H1 (cell line): ENCODE measurements at regions not wholly inside any gene's neighbourhood (a gene's known extent, or its start where the extent isn't known, plus 50 kb on each side); places are given as distances from the start of the nearest gene placed in this dataset.

Source experiments
- CTCF ChIA-PET: fragments of 300-600 bp; sonication (Branson Sonifier 250); formaldehyde crosslinking; loops from one replicate; lab custom pipeline; 2021; ENCODE audit not compliant: partially characterized antibody; lab: Charles Lee
- POLR2A ChIA-PET: fragments of 300-600 bp; sonication (Branson Sonifier 250); formaldehyde crosslinking; loops from one replicate; lab custom pipeline; 2021; ENCODE audit warnings: inconsistent platforms; ENCODE audit not compliant: partially characterized antibody; lab: Charles Lee
- DNase-seq, 2 experiments: peaks; one replicate each; pipeline versions ENCODE4 v3.0.0 to v3.0.0-alpha.2; 2010 to 2022; ENCODE audit warnings: low spot score in 2 of 2, low read depth in 1 of 2, mixed read lengths in 1 of 2
- FAIRE-seq: peaks from 2 replicates; lab custom pipeline; 2011; peaks lifted over from hg19 to GRCh38; lab: Jason Lieb, UNC
- H2AFZ ChIP-seq: 2 replicates; pipeline ENCODE4 v1.8.1; 2012; ENCODE audit warnings: low read length, inconsistent platforms
- H2AK5ac ChIP-seq: 2 replicates; pipeline ENCODE4 v1.6.1; 2013; ENCODE audit warnings: low read depth, low read length
- H2BK120ac ChIP-seq: replicated peaks from 2 replicates; pipeline ENCODE3; 2013; ENCODE audit warnings: low read depth, low read length, inconsistent platforms
- H2BK12ac ChIP-seq: 2 replicates; pipeline ENCODE4 v1.6.1; 2013; ENCODE audit warnings: low read depth, low read length
- H2BK15ac ChIP-seq: 2 replicates; pipeline ENCODE4 v1.6.1; 2013; ENCODE audit warnings: low read length
- H2BK20ac ChIP-seq: 2 replicates; pipeline ENCODE4 v1.6.1; 2013; ENCODE audit warnings: low read length
- H2BK5ac ChIP-seq: 2 replicates; pipeline ENCODE4 v1.6.1; 2013; ENCODE audit warnings: low read depth, low read length
- H3K14ac ChIP-seq: 2 replicates; pipeline ENCODE4 v1.6.1; 2013; ENCODE audit warnings: inconsistent platforms; ENCODE audit not compliant: insufficient read length
- H3K18ac ChIP-seq: 2 replicates; pipeline ENCODE4 v1.6.1; 2013; ENCODE audit warnings: low read length; ENCODE audit errors: extremely low read depth
- H3K23ac ChIP-seq: 2 replicates; pipeline ENCODE4 v1.6.1; 2013; ENCODE audit warnings: inconsistent platforms; ENCODE audit not compliant: insufficient read length
- H3K23me2 ChIP-seq: 2 replicates; pipeline ENCODE4 v1.6.1; 2013; ENCODE audit warnings: low read depth, low read length
- H3K27ac ChIP-seq: 2 replicates; pipeline ENCODE4 v1.6.1; 2011; ENCODE audit warnings: low read depth, low read length, inconsistent platforms
- H3K27me3 ChIP-seq, 4 experiments: replicated peaks in 1 of 4; 1 replicate in 1 of 4; 2 replicates in 3 of 4; pipeline versions ENCODE4 v1.6.1 to v1.8.1; 2011 to 2013; ENCODE audit warnings: low read length in 3 of 4, mild to moderate bottlenecking in 3 of 4, inconsistent platforms in 2 of 4, mixed read lengths in 2 of 4, moderate library complexity in 1 of 4; ENCODE audit not compliant: control insufficient read depth in 3 of 4, insufficient read depth in 3 of 4; ENCODE audit errors: extremely low read depth in 1 of 4
- H3K36me3 ChIP-seq, 4 experiments: 2 replicates each; pipeline versions ENCODE4 v1.6.1 to v1.8.1; 2011 to 2013; ENCODE audit warnings: mild to moderate bottlenecking in 4 of 4, low read length in 3 of 4, moderate library complexity in 2 of 4, control low read depth in 1 of 4, inconsistent platforms in 1 of 4; ENCODE audit not compliant: insufficient read depth in 4 of 4, control insufficient read depth in 2 of 4
- H3K4ac ChIP-seq: replicated peaks from 2 replicates; pipeline ENCODE3; 2013; ENCODE audit warnings: low read length, low read depth, mixed read lengths, inconsistent platforms; ENCODE audit not compliant: insufficient read length
- H3K4me1 ChIP-seq, 4 experiments: replicated peaks in 1 of 4; 1 replicate in 1 of 4; 2 replicates in 3 of 4; pipeline versions ENCODE4 v1.6.1 to v1.8.1; 2011 to 2013; ENCODE audit warnings: low read length in 3 of 4, inconsistent platforms in 2 of 4, mixed read lengths in 1 of 4; ENCODE audit not compliant: insufficient read depth in 4 of 4, control insufficient read depth in 3 of 4
- H3K4me2 ChIP-seq, 2 experiments: 2 replicates each; pipeline versions ENCODE4 v1.6.1 to v1.8.1; 2011 to 2013; ENCODE audit warnings: low read depth in 2 of 2, low read length in 2 of 2, control low read depth in 1 of 2, inconsistent platforms in 1 of 2, mild to moderate bottlenecking in 1 of 2; ENCODE audit not compliant: insufficient read depth in 1 of 2
- H3K4me3 ChIP-seq, 4 experiments: fragments of 200-600, 300-600 bp in 1 of 4; sonication (generic), shearing (Covaris generic), sonication (Bioruptor Twin) in 1 of 4; 2 replicates each; pipeline versions ENCODE4 v1.5.1 to v1.8.1; 2011 to 2016; ENCODE audit warnings: low read length in 4 of 4, low read depth in 3 of 4, control low read depth in 2 of 4, inconsistent platforms in 2 of 4, mild to moderate bottlenecking in 2 of 4, mixed read lengths in 1 of 4, moderate library complexity in 1 of 4; ENCODE audit not compliant: insufficient read depth in 2 of 4; ENCODE audit errors: extremely low read depth in 1 of 4
- H3K56ac ChIP-seq: replicated peaks from 2 replicates; pipeline ENCODE3; 2013; ENCODE audit warnings: low read depth, mild to moderate bottlenecking, mixed read lengths, low read length, inconsistent platforms; ENCODE audit not compliant: insufficient read length
- H3K79me1 ChIP-seq: 2 replicates; pipeline ENCODE4 v1.6.1; 2013; ENCODE audit warnings: low read depth, low read length, control low read depth
- H3K79me2 ChIP-seq, 2 experiments: 2 replicates each; pipeline versions ENCODE4 v1.6.1 to v1.8.1; 2012 to 2013; ENCODE audit warnings: low read length in 2 of 2, mild to moderate bottlenecking in 2 of 2, inconsistent platforms in 1 of 2; ENCODE audit not compliant: insufficient read depth in 2 of 2, control insufficient read depth in 1 of 2
- H3K9ac ChIP-seq, 4 experiments: replicated peaks in 1 of 4; 1 replicate in 1 of 4; 2 replicates in 3 of 4; pipeline versions ENCODE4 v1.6.1 to v1.8.1; 2011 to 2013; ENCODE audit warnings: low read depth in 3 of 4, low read length in 3 of 4, control low read depth in 2 of 4, mild to moderate bottlenecking in 2 of 4, moderate library complexity in 2 of 4, inconsistent platforms in 1 of 4; ENCODE audit errors: extremely low read depth in 1 of 4
- H3K9me3 ChIP-seq, 2 experiments: 2 replicates each; pipeline versions ENCODE4 v1.6.1 to v1.8.1; 2012 to 2013; ENCODE audit warnings: mild to moderate bottlenecking in 2 of 2, moderate library complexity in 2 of 2, control low read depth in 1 of 2, inconsistent platforms in 1 of 2, low read depth in 1 of 2, low read length in 1 of 2, mixed read lengths in 1 of 2; ENCODE audit not compliant: insufficient read depth in 2 of 2
- H4K20me1 ChIP-seq, 2 experiments: replicated peaks in 1 of 2; 2 replicates each; pipeline versions ENCODE3 to v1.8.1; 2011 to 2013; ENCODE audit warnings: inconsistent platforms in 2 of 2, low read length in 2 of 2, mild to moderate bottlenecking in 1 of 2; ENCODE audit not compliant: insufficient read depth in 2 of 2, control insufficient read depth in 1 of 2
- H4K5ac ChIP-seq: 2 replicates; pipeline ENCODE4 v1.6.1; 2013; ENCODE audit warnings: low read length, low read depth, mixed read lengths, inconsistent platforms; ENCODE audit not compliant: insufficient read length
- H4K8ac ChIP-seq: 2 replicates; pipeline ENCODE4 v1.8.0; 2013; ENCODE audit warnings: mild to moderate bottlenecking, moderate library complexity, low read length, inconsistent platforms; ENCODE audit not compliant: insufficient read depth; ENCODE audit errors: extremely low read depth
- H4K91ac ChIP-seq: replicated peaks from 2 replicates; pipeline ENCODE3; 2013; ENCODE audit warnings: low read length, mixed read lengths, inconsistent platforms; ENCODE audit not compliant: insufficient read length
- BACH1 ChIP-seq: IDR thresholded peaks from 2 replicates; pipeline ENCODE4 v1.6.1; 2012; ENCODE audit warnings: low read length, improper control_type of control experiment
- BCL11A ChIP-seq, 2 experiments: IDR thresholded peaks; one replicate each; pipeline ENCODE4 v1.6.1; 2011; ENCODE audit warnings: low read depth in 2 of 2, low read length in 2 of 2, mild to moderate bottlenecking in 2 of 2
- BRCA1 ChIP-seq: IDR thresholded peaks from 2 replicates; pipeline ENCODE4 v1.6.1; 2012; ENCODE audit warnings: low read depth, low read length, improper control_type of control experiment
- CHD1 ChIP-seq: IDR thresholded peaks from 2 replicates; pipeline ENCODE4 v1.6.1; 2012; ENCODE audit warnings: low read depth, low read length, improper control_type of control experiment
- CHD2 ChIP-seq: IDR thresholded peaks from 2 replicates; pipeline ENCODE4 v1.6.1; 2012; ENCODE audit warnings: low read length, improper control_type of control experiment
- EZH2 ChIP-seq: fragments of 200-600 bp; sonication (generic); IDR thresholded peaks from 2 replicates; pipeline ENCODE4 v1.7.1; 2012; ENCODE audit warnings: low read depth, mild to moderate bottlenecking, moderate library complexity, low read length, inconsistent platforms; ENCODE audit not compliant: severe bottlenecking
- GABPA ChIP-seq: IDR thresholded peaks from 2 replicates; pipeline ENCODE4 v1.6.1; 2011; ENCODE audit warnings: mild to moderate bottlenecking, low read length, moderate library complexity, borderline replicate concordance; ENCODE audit not compliant: insufficient read depth
- HDAC6 ChIP-seq: IDR thresholded peaks from one replicate; pipeline ENCODE4 v1.7.1; 2012; ENCODE audit warnings: low read depth, mild to moderate bottlenecking, inconsistent platforms, low read length, moderate library complexity
- PHF8 ChIP-seq: fragments of 200-600 bp; sonication (generic); conservative IDR thresholded peaks from 2 replicates; pipeline ENCODE4 v1.7.1; 2012; ENCODE audit warnings: low read depth, mild to moderate bottlenecking, inconsistent platforms, low read length, moderate library complexity
- POLR2AphosphoS5 ChIP-seq: IDR thresholded peaks from 2 replicates; pipeline ENCODE4 v1.6.1; 2011; ENCODE audit warnings: low read depth, low read length
- SIX5 ChIP-seq: IDR thresholded peaks from 2 replicates; pipeline ENCODE4 v1.6.1; 2011; ENCODE audit warnings: mild to moderate bottlenecking, low read depth, low read length
- WGBS, 2 experiments: shearing (Covaris generic) in 1 of 2; methylation state at CpG; one replicate each; pipeline versions ENCODE4 v1.1.6 to v1.1.7; 2013 to 2015; ENCODE audit warnings: low lambda C conversion rate in 2 of 2, mixed read lengths in 2 of 2, inconsistent platforms in 1 of 2, low coverage in 1 of 2, missing lambda C conversion rate in 1 of 2; ENCODE audit not compliant: insufficient replicate concordance in 2 of 2, insufficient coverage in 1 of 2, insufficient read length in 1 of 2; ENCODE audit errors: extremely low coverage in 1 of 2, missing lambda C conversion rate in 1 of 2; 5-methylcytosine and 5-hydroxymethylcytosine counted together
- TF ChIP-seq, protein P1 (sequence below): IDR thresholded peaks from 2 replicates; pipeline ENCODE4 v1.6.1; 2011; ENCODE audit warnings: low read length, improper control_type of control experiment

DNA sequence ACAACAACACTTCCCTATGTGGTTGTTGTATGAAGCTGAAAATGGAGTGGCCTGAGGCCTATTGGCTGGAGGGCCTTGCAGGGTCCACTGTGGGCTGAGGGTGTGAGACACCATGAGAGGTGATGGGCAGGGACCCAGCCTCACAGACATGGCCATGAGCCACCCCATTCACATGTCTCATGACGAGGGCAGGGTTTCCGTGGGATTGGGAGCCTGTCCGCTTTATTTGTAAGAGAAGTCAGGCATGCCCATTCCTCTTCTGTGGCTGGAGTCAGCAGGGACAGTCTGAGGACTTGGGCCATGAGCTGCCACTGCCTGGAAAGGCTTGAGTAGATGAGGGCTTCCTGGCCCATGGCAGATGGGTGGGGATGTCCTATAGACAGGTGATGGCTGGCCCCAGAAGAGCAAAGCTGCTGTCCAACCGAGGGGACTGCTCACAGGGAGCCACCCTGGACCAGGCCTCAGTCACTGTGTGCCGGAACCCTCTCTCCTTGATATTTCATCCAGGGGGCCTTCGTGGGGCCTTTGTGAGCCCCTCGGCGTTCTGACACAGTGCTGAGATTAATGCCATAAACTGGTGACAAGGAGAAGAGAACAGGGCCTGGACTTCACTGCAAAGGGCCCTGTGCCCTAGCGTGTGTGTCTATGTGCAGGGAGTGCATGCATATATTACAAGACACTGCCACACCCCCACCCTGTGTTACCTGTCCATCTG is 971.9 kb downstream of the BRD1 start:
- Histone ChIP-seq H3K9me3 (peaks cover 0 to 6% of the 10 kb centered on the region in 2 experiments; a peak in 1 of 4 replicates), H2AFZ (no peak overlapping the region), H4K20me1 (peaks cover 0 to 2% of the 10 kb centered on the region in 2 experiments), H2BK5ac (no peak overlapping the region), H2BK12ac (no peak overlapping the region), H3K56ac (no peak overlapping the region), H2BK120ac (no peak overlapping the region), H4K5ac (no peak overlapping the region), H3K36me3 (no peaks in the 10 kb centered on the region), H2BK15ac (no peak overlapping the region), H3K4me1 (no peaks in the 10 kb centered on the region), H3K23ac (no peak overlapping the region), H2AK5ac (no peak overlapping the region), H3K79me2 (no peaks in the 10 kb centered on the region), H4K91ac (no peak overlapping the region), H3K18ac (no peak overlapping the region), H3K79me1 (no peaks in the 10 kb centered on the region), H3K14ac (no peak overlapping the region), H4K8ac (no peak overlapping the region), H3K23me2 (peaks cover 14% of the 10 kb centered on the region; the same call in 1 of the 2 replicates), H3K4me3 (no peak overlapping the region), H3K4ac (no peak overlapping the region), H2BK20ac (no peak overlapping the region), H3K27ac (no peak overlapping the region), H3K27me3 (no peaks in the 10 kb centered on the region; a peak in 1 of 7 replicates), H3K4me2 (no peak overlapping the region), H3K9ac (no peak overlapping the region)
- POLR2A ChIA-PET = no interaction called here
- no peak for DNase-seq
- FAIRE-seq = no peak
- WGBS, 2 experiments = 84% methylated on average over 8 of the region's 9 CpGs; no CpG with 5 or more reads in 1 of the 2 experiments
- CTCF ChIA-PET = interaction anchor here (1.3 to 2.1 kb wide), 2 partner anchors 11 to 449 kb away, joined by 3 to 4 read pairs; no protein-coding TSS in a partner anchor
- TF ChIP-seq SIX5 = no peak
- no peak for TF ChIP-seq CHD1
- TF ChIP-seq PHF8 = no peak
- TF ChIP-seq BCL11A (IDR thresholded peaks at IDR 0.05; ENCODE audit: low read depth in 2 of 2, low read length in 2 of 2) = no peak
- no peak for TF ChIP-seq HDAC6
- no peak for TF ChIP-seq CHD2
- no peak for TF ChIP-seq GABPA
- TF ChIP-seq, protein P1, sequence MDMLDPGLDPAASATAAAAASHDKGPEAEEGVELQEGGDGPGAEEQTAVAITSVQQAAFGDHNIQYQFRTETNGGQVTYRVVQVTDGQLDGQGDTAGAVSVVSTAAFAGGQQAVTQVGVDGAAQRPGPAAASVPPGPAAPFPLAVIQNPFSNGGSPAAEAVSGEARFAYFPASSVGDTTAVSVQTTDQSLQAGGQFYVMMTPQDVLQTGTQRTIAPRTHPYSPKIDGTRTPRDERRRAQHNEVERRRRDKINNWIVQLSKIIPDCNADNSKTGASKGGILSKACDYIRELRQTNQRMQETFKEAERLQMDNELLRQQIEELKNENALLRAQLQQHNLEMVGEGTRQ = no peak
- no peak for TF ChIP-seq POLR2AphosphoS5
- TF ChIP-seq BRCA1 = no peak
- TF ChIP-seq BACH1 = no peak
- TF ChIP-seq EZH2 = no peak
